ENCODE measurements at regions not wholly inside any gene's neighbourhood (a gene's known extent, or its start where the extent isn't known, plus 50 kb on each side); places are given as distances from the start of the nearest gene placed in this dataset.

DNA sequence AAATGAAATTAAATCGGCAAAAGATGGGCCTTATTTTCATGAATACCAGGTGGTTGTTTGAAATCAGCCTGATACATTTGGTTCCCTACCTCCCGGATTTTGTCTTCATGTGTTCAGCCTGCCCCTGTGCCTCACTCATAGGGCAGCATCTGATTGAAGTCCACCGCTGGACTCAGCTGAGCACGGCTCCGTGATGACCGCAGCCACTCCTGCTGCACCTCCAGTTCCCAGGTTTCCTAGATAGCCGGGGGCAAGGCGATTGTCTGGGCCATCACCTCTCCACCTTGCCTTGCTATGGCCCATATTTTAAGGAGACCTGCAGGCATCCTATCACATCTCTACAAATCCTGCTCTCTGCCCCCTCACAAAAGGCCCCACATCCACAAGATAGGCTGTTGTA, 563.8 kb downstream of the NUF2 start:
- TF ChIP-seq, protein P1, sequence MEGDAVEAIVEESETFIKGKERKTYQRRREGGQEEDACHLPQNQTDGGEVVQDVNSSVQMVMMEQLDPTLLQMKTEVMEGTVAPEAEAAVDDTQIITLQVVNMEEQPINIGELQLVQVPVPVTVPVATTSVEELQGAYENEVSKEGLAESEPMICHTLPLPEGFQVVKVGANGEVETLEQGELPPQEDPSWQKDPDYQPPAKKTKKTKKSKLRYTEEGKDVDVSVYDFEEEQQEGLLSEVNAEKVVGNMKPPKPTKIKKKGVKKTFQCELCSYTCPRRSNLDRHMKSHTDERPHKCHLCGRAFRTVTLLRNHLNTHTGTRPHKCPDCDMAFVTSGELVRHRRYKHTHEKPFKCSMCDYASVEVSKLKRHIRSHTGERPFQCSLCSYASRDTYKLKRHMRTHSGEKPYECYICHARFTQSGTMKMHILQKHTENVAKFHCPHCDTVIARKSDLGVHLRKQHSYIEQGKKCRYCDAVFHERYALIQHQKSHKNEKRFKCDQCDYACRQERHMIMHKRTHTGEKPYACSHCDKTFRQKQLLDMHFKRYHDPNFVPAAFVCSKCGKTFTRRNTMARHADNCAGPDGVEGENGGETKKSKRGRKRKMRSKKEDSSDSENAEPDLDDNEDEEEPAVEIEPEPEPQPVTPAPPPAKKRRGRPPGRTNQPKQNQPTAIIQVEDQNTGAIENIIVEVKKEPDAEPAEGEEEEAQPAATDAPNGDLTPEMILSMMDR (IDR thresholded peaks at IDR 0.05; ENCODE audit: low read depth, low read length): no peak
- no peak for TF ChIP-seq EZH2phosphoT487 (IDR thresholded peaks at IDR 0.05; ENCODE audit: low read depth)
